ENCODE measurements at regions not wholly inside any gene's neighbourhood (a gene's known extent, or its start where the extent isn't known, plus 50 kb on each side); places are given as distances from the start of the nearest gene placed in this dataset.
A peak's percentile ranks its signal among the peaks of the same experiment; 100 is the strongest.
"Not testable (repeated sequence)": the region's sequence is repeated elsewhere in the genome, so short reads cannot be mapped to it uniquely, and the experiment has no call there.

DNA sequence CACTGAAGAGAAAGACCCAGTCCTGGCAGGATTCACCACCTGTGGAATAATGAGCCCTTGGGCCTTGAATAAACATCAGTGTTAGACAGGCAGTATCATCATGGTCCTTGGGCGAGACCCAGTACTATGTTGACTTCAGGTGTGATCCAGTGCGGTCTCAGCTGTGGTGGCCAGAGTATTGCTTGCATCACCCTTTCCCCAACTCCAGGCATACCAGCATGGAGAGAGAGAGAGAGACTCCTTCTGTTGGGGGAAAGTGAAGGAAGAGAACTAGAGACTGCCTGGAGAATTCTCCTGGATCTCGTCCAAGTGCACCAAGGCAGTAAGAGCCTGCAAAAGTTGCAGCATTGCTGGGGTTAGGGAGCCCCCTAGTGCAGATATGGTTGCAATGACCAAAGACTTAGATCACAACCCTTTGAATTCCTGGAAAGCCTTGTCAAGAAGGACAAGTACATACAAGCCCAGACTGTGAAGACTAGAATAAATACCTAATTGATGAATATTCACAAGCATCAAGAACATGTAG lies 61.1 kb upstream of the VAMP7 start:
- TF ChIP-seq, protein P1, sequence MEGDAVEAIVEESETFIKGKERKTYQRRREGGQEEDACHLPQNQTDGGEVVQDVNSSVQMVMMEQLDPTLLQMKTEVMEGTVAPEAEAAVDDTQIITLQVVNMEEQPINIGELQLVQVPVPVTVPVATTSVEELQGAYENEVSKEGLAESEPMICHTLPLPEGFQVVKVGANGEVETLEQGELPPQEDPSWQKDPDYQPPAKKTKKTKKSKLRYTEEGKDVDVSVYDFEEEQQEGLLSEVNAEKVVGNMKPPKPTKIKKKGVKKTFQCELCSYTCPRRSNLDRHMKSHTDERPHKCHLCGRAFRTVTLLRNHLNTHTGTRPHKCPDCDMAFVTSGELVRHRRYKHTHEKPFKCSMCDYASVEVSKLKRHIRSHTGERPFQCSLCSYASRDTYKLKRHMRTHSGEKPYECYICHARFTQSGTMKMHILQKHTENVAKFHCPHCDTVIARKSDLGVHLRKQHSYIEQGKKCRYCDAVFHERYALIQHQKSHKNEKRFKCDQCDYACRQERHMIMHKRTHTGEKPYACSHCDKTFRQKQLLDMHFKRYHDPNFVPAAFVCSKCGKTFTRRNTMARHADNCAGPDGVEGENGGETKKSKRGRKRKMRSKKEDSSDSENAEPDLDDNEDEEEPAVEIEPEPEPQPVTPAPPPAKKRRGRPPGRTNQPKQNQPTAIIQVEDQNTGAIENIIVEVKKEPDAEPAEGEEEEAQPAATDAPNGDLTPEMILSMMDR (IDR thresholded peaks at IDR 0.05; ENCODE audit: low read depth, low read length, poor library complexity, severe bottlenecking): peak; percentile 59
- TF ChIP-seq EZH2phosphoT487 (IDR thresholded peaks at IDR 0.05; ENCODE audit: borderline replicate concordance, low read length): no peak
- Histone ChIP-seq H3K9me2 (replicated peaks; ENCODE audit: control insufficient read depth, low read length) (no peaks in the 10 kb centered on the region), H3K9me3 (ENCODE audit: control insufficient read depth, insufficient read depth, low read length) (no peaks in the 10 kb centered on the region), H3K27me3 (ENCODE audit: control insufficient read depth, low read length) (no peaks in the 10 kb centered on the region), H3K36me3 (ENCODE audit: control insufficient read depth, low read length) (no peaks in the 10 kb centered on the region), H4K20me1 (ENCODE audit: control insufficient read depth, insufficient read depth, low read depth, low read length) (no peaks in the 10 kb centered on the region), H3K4me3 (ENCODE audit: low read length) (no peak overlapping the region), H3K27ac (ENCODE audit: low read depth, low read length) (no peak overlapping the region), H3F3A (ENCODE audit: control insufficient read depth, insufficient read depth) (no peaks in the 10 kb centered on the region), H3K4me2 (ENCODE audit: low read length) (no peak overlapping the region), H3K79me2 (ENCODE audit: control insufficient read depth, low read length) (no peaks in the 10 kb centered on the region), H3K4me1 (ENCODE audit: control insufficient read depth, low read length) (no peaks in the 10 kb centered on the region)

DNA sequence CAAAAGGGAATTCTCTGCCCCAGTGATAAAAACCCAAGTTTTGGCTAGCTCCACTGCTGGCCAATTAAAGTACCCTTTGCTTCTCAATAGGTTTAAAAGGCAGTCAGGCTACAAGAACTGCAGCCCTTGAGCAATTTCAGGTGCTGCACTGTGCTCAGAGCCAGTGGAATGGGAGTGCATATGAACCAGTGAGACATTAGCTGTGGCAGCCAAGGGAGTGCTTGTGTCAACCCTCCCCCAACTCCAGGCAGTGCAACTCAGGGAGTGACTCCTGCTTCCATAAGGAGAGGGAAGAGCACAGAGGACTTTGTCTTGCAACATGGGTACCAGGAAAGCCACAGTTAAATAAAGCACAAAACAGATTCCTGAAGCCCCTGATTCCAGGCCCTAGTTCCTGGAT lies 61.6 kb upstream of the VAMP7 start:
- Histone ChIP-seq H3K79me2 (ENCODE audit: control insufficient read depth, low read length) (no peaks in the 10 kb centered on the region), H3K36me3 (ENCODE audit: control insufficient read depth, low read length) (no peaks in the 10 kb centered on the region), H3K4me1 (ENCODE audit: control insufficient read depth, low read length) (no peaks in the 10 kb centered on the region), H3K4me3 (ENCODE audit: low read length) (no peak overlapping the region), H3K9me2 (replicated peaks; ENCODE audit: control insufficient read depth, low read length) (no peaks in the 10 kb centered on the region), H4K20me1 (ENCODE audit: control insufficient read depth, insufficient read depth, low read depth, low read length) (no peaks in the 10 kb centered on the region), H3K9me3 (ENCODE audit: control insufficient read depth, insufficient read depth, low read length) (no peaks in the 10 kb centered on the region), H3K27ac (ENCODE audit: low read depth, low read length) (no peak overlapping the region), H3K27me3 (ENCODE audit: control insufficient read depth, low read length) (no peaks in the 10 kb centered on the region), H3K4me2 (ENCODE audit: low read length) (no peak overlapping the region), H3F3A (ENCODE audit: control insufficient read depth, insufficient read depth) (no peaks in the 10 kb centered on the region)
- TF ChIP-seq EZH2phosphoT487 (IDR thresholded peaks at IDR 0.05; ENCODE audit: borderline replicate concordance, low read length): no peak
- TF ChIP-seq, protein P1 (IDR thresholded peaks at IDR 0.05; ENCODE audit: low read depth, low read length, poor library complexity, severe bottlenecking): no peak

- not testable (repeated sequence) for H3K9me2 ChIP-seq (replicated peaks; ENCODE audit: control insufficient read depth, low read length); H3K27me3 ChIP-seq (ENCODE audit: control insufficient read depth, low read length); H3K4me3 ChIP-seq (ENCODE audit: low read length); H3K4me2 ChIP-seq (ENCODE audit: low read length); H3K4me1 ChIP-seq (ENCODE audit: control insufficient read depth, low read length); H3K36me3 ChIP-seq (ENCODE audit: control insufficient read depth, low read length); H3F3A ChIP-seq (ENCODE audit: control insufficient read depth, insufficient read depth); H3K27ac ChIP-seq (ENCODE audit: low read depth, low read length); H3K9me3 ChIP-seq (ENCODE audit: control insufficient read depth, insufficient read depth, low read length); H4K20me1 ChIP-seq (ENCODE audit: control insufficient read depth, insufficient read depth, low read depth, low read length); H3K79me2 ChIP-seq (ENCODE audit: control insufficient read depth, low read length)
Observed at GRCh38 chrX:155814391-155814790, 66.8 kb upstream of the VAMP7 start.

- no peak overlapping the region for H3K4me2 ChIP-seq (ENCODE audit: low read length)
- no peaks in the 10 kb centered on the region for H3K9me3 ChIP-seq (ENCODE audit: control insufficient read depth, insufficient read depth, low read length)
- no peaks in the 10 kb centered on the region for H3F3A ChIP-seq (ENCODE audit: control insufficient read depth, insufficient read depth)
- TF ChIP-seq, protein P1 (IDR thresholded peaks at IDR 0.05; ENCODE audit: low read depth, low read length, poor library complexity, severe bottlenecking): no peak
- TF ChIP-seq EZH2phosphoT487 (IDR thresholded peaks at IDR 0.05; ENCODE audit: borderline replicate concordance, low read length): no peak
- H3K79me2 ChIP-seq (ENCODE audit: control insufficient read depth, low read length): no peaks in the 10 kb centered on the region
- H3K27ac ChIP-seq (ENCODE audit: low read depth, low read length): no peak overlapping the region
- no peak overlapping the region for H3K4me3 ChIP-seq (ENCODE audit: low read length)
- no peaks in the 10 kb centered on the region for H3K27me3 ChIP-seq (ENCODE audit: control insufficient read depth, low read length)
- no peaks in the 10 kb centered on the region for H3K4me1 ChIP-seq (ENCODE audit: control insufficient read depth, low read length)
- no peaks in the 10 kb centered on the region for H3K9me2 ChIP-seq (replicated peaks; ENCODE audit: control insufficient read depth, low read length)
- no peaks in the 10 kb centered on the region for H3K36me3 ChIP-seq (ENCODE audit: control insufficient read depth, low read length)
- H4K20me1 ChIP-seq (ENCODE audit: control insufficient read depth, insufficient read depth, low read depth, low read length): no peaks in the 10 kb centered on the region
Observed at GRCh38 chrX:155779831-155780230, 101.3 kb upstream of the VAMP7 start.

Data from DOHH2 (cell line).